Naive B cell (primary cell): ENCODE measurements at regions not wholly inside any gene's neighbourhood (a gene's known extent, or its start where the extent isn't known, plus 50 kb on each side); places are given as distances from the start of the nearest gene placed in this dataset.

Experiments used
- ATAC-seq, 2 donors: fragments of 150-1000 bp; cut with Tn5 transposase; 2 replicates each; pipeline ENCODE4 v1.10.0; 2021; ENCODE audit warnings: low read depth in 2 of 2, mild to moderate bottlenecking in 2 of 2, moderate library complexity in 2 of 2
- DNase-seq: peaks from one replicate; pipeline ENCODE4 v3.0.0; 2022
- H3K27ac Mint-ChIP-seq, 6 donors: one replicate each; pipeline ENCODE4 v1.8.0; 2020 to 2022; ENCODE audit warnings: mild to moderate bottlenecking in 6 of 6, mixed read lengths in 6 of 6, moderate library complexity in 5 of 6, inconsistent platforms in 2 of 6
- H3K27me3 Mint-ChIP-seq, 3 donors: one replicate each; pipeline ENCODE4 v1.8.0; 2021 to 2022; ENCODE audit warnings: mixed read lengths in 3 of 3, mild to moderate bottlenecking in 1 of 3
- H3K36me3 Mint-ChIP-seq, 2 donors: one replicate each; pipeline ENCODE4 v1.8.0; 2020 to 2022; ENCODE audit warnings: mixed read lengths in 2 of 2, inconsistent platforms in 1 of 2, mild to moderate bottlenecking in 1 of 2
- H3K4me1 Mint-ChIP-seq, 3 donors: one replicate each; pipeline ENCODE4 v1.8.0; 2020 to 2022; ENCODE audit warnings: mixed read lengths in 3 of 3, inconsistent platforms in 1 of 3, mild to moderate bottlenecking in 1 of 3, moderate library complexity in 1 of 3
- H3K4me3 Mint-ChIP-seq, 8 donors: one replicate each; pipeline ENCODE4 v1.8.0; 2020 to 2022; ENCODE audit warnings: mild to moderate bottlenecking in 8 of 8, mixed read lengths in 8 of 8, moderate library complexity in 8 of 8, inconsistent platforms in 2 of 8
- H3K9me3 Mint-ChIP-seq, 7 donors: one replicate each; pipeline ENCODE4 v1.8.0; 2020 to 2022; ENCODE audit warnings: mixed read lengths in 7 of 7, mild to moderate bottlenecking in 5 of 7, inconsistent platforms in 2 of 7, moderate library complexity in 1 of 7

DNA sequence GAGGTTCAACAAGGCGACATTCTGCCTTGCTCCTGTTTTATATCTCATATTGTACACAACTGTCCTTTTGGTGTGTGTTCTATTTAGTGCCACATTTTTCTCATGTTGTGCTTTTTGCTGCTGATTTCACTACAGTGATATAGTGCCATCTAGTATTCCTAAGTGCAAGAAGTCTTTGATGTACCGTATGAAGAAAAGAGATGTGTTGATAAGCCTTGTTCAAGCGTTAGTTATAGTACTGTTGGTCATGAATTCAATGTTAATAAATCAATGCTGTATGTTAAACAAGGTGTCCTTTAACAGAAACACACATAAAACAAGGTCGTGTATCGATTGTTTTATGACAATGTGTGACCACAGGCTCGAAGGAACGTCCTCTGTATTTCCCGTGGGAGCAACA, 939.4 kb downstream of the GATA3 start:
- DNase-seq: no peak

DNA sequence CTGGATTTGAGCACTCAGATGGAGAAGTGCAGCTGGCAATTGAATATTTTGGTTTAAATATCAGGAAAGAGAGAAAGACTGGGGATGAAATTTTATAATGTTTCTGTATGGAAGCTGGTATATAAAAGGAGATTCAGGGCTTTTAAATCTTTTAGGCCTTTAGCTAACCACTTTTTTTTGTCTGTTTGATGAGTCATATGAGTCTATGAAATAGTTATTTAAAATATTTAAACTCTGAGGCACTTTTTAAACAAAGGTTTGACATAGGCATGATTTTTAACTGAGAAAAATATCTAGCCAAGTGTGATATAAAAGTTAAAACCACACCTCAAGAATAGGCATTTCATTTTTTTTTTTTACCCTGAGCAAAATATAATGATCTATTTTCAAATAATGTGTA, 944.3 kb downstream of the GATA3 start:
- no peak for ATAC-seq
- H3K36me3 Mint-ChIP-seq: no peaks in the 10 kb centered on the region
- H3K9me3 Mint-ChIP-seq: peaks cover 0 to 2% (median 0%) of the 10 kb centered on the region in 7 donors
- H3K27ac Mint-ChIP-seq: no peak overlapping the region
- H3K4me1 Mint-ChIP-seq: no peaks in the 10 kb centered on the region
- peaks cover 0 to 12% (median 0%) of the 10 kb centered on the region in 3 donors for H3K27me3 Mint-ChIP-seq
- no peak overlapping the region for H3K4me3 Mint-ChIP-seq
- no peak for DNase-seq

More for the DNA sequence above, 939.4 kb downstream of the GATA3 start:
- no peaks in the 10 kb centered on the region for H3K4me1 Mint-ChIP-seq
- peaks cover 0 to 12% (median 0%) of the 10 kb centered on the region in 3 donors for H3K27me3 Mint-ChIP-seq
- no peaks in the 10 kb centered on the region for H3K36me3 Mint-ChIP-seq
- no peak for ATAC-seq
- H3K27ac Mint-ChIP-seq: no peak overlapping the region
- no peak overlapping the region for H3K4me3 Mint-ChIP-seq
- peaks cover 0 to 5% (median 0%) of the 10 kb centered on the region in 7 donors for H3K9me3 Mint-ChIP-seq

DNA sequence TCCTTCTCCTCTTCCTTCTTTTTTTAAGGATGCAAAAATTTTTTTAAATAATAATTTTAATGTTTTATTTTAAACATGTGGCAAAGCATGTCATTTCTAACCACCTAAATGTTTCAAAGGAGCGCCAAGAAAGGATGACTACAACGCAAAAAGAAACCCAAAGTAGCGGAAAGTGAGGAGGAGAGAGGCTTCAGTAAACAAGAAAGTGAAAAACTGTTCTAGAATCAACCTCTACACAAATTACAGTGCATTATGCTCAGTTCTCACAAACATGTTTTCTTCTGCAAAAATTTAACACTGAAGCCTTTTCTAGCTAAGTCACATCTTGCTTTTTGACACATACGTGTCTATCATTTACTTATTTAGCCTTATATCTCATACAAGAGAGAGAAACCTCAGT, 948.6 kb downstream of the GATA3 start:
- no peak for DNase-seq
- Mint-ChIP-seq H3K9me3 (no peaks in the 10 kb centered on the region), H3K36me3 (no peaks in the 10 kb centered on the region), H3K27me3 (peaks cover 0 to 2% (median 0%) of the 10 kb centered on the region in 3 donors), H3K4me1 (peaks cover 0 to 7% (median 5%) of the 10 kb centered on the region in 3 donors), H3K27ac (no peak overlapping the region), H3K4me3 (no peak overlapping the region)
- ATAC-seq: no peak

DNA sequence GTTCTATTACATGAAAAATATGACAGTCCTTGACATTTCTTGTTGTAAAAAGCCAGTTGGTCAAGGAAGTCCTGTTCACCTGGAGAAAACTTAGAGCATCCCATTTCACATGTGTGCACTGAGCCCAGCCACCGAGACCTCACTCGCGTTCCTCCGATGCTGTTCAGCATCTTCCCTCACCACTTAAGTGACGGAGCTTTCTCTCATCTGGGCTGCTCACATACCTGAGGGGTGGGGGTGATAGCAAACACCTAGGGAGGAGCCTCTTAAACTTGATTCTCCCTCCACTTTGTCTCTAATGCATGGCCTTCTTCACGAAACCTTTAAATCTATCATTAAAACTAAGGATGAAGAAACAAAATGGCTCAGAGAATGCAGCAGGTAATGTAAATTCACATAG, 950.2 kb downstream of the GATA3 start:
- no peak for DNase-seq
- H3K27ac Mint-ChIP-seq: no peak overlapping the region
- ATAC-seq: no peak

DNA sequence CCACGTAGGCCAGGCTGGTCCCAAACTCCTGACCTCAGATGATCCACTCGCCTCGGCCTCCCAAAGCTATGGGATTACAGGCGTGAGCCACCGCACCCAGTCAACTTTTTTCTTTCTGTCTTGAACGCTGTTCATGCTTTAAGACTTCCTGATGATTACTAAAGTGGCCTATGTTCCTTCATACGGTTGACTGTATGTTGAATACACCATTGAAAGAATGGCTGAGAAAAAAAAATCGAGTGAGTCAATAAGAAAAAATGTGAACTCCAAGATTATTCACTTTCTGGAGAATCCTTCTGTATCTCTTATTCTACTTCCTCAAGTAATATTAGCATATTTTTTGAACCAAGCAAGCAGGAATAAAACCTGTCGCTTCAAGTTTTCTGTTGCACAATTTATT, 955.0 kb downstream of the GATA3 start:
- no peaks in the 10 kb centered on the region for H3K27me3 Mint-ChIP-seq
- DNase-seq (no peak), ATAC-seq (no peak)
- H3K36me3 Mint-ChIP-seq: no peaks in the 10 kb centered on the region
- no peak overlapping the region for H3K27ac Mint-ChIP-seq
- no peaks in the 10 kb centered on the region for H3K9me3 Mint-ChIP-seq
- peaks cover 0 to 7% (median 5%) of the 10 kb centered on the region in 3 donors for H3K4me1 Mint-ChIP-seq
- H3K4me3 Mint-ChIP-seq: no peak overlapping the region

More for the DNA sequence above, 950.2 kb downstream of the GATA3 start:
- H3K36me3 Mint-ChIP-seq: no peaks in the 10 kb centered on the region
- H3K27me3 Mint-ChIP-seq: no peaks in the 10 kb centered on the region
- no peaks in the 10 kb centered on the region for H3K9me3 Mint-ChIP-seq
- peaks cover 0 to 7% (median 5%) of the 10 kb centered on the region in 3 donors for H3K4me1 Mint-ChIP-seq
- H3K4me3 Mint-ChIP-seq: no peak overlapping the region

DNA sequence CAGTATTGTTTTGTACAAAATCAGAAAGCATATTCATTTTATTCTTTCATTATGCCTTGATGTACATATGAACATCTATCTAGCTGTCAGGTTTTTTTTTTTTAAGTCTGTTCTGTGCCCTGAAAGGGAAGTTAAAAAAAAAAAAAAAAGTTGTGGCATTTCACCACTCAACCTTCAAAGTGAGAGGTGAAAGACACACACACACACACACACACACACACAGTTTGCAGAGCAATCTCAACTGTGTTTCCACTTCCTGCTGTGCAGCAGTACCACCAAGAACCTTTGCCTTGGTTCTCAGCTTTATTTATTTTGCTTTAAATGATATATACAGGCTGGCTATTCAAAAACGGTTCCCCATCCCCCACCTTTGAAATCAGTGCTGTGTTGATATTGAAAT, 955.6 kb downstream of the GATA3 start:
- ATAC-seq (no peak), DNase-seq (no peak)
- Mint-ChIP-seq H3K9me3 (no peaks in the 10 kb centered on the region), H3K27me3 (no peaks in the 10 kb centered on the region), H3K4me3 (no peak overlapping the region), H3K4me1 (peaks cover 0 to 3% (median 1%) of the 10 kb centered on the region in 3 donors), H3K27ac (no peak overlapping the region), H3K36me3 (no peaks in the 10 kb centered on the region)

DNA sequence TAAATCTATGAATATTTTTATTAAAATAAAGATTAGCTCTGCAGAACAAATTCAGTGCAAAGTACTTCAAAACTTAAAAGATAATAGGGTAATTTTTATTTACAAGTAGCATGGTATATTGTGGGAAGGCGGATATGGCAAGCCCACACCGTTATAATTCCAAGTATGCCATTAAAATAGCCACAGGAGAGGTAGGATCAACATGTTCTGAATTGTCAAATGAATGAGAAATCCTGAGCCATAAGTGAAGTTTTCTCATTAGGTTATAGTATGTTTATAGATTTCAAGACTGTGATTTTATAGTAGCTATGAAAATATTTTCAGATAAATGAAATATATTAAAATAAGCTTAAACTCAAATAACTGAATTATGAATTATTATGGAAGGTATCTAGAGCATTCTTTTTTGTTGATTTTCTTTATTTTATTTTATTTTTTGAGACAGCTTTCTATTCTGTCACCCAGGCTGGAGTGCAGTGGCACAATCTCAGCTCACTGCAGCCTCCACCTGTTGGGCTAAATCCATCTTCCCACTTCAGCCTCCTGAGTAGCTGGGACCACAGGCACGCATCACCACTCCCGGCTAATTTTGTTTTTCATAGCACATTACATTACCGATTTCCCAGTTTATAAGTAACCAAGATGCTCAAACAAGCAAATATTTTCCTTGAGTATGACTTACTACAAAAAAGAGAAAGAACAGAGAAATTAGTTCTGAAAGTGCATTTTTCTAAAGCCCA, 956.6 kb downstream of the GATA3 start:
- H3K4me1 Mint-ChIP-seq: no peaks in the 10 kb centered on the region
- DNase-seq: no peak
- H3K36me3 Mint-ChIP-seq: no peaks in the 10 kb centered on the region
- H3K4me3 Mint-ChIP-seq: no peak overlapping the region
- no peak overlapping the region for H3K27ac Mint-ChIP-seq
- no peaks in the 10 kb centered on the region for H3K9me3 Mint-ChIP-seq
- no peaks in the 10 kb centered on the region for H3K27me3 Mint-ChIP-seq
- no peak for ATAC-seq

DNA sequence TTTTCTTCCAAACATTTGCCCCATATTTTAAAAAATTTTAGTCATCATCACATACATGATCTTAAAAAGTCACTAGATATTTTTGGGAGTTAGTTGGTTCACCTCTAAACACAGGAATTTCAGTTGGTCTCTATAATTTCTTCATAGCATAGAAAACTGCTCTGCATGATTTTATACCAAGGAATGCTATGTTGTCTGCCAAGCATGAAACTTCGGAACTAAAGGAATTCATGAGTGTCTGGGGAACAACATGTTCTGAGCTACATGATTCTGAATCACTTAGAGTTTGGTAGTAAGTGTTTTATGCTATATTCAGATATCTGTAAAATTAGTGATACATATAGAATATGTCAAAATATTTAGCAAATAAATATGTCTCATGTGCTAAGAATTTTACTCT, 957.8 kb downstream of the GATA3 start:
- DNase-seq (no peak), ATAC-seq (no peak)
- Mint-ChIP-seq H3K36me3 (no peaks in the 10 kb centered on the region), H3K4me1 (no peaks in the 10 kb centered on the region), H3K27ac (no peak overlapping the region), H3K4me3 (no peak overlapping the region), H3K9me3 (peaks cover 0 to 3% (median 0%) of the 10 kb centered on the region in 7 donors), H3K27me3 (peaks cover 0 to 9% (median 0%) of the 10 kb centered on the region in 3 donors)

DNA sequence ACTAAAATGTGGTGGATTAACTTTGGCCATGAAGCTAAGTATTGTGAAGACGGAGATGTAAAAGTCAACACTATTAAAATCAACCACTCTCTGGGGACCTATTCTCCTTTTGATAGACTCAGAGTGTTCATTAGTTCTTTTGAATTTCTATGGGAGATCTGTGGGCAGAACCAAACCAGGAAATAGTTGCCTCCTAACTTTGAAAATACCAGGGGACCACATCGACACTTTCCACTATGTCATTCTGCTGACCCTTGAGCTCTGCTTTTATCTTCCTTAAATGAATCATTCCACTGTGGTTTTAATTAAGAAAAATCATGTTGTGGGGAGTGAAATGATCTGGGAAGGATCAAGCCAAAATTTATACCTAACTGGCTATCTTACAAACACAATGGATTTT, 960.5 kb downstream of the GATA3 start:
- Mint-ChIP-seq H3K4me1 (no peaks in the 10 kb centered on the region), H3K4me3 (no peak overlapping the region), H3K36me3 (no peaks in the 10 kb centered on the region), H3K9me3 (peaks cover 0 to 3% (median 0%) of the 10 kb centered on the region in 7 donors), H3K27ac (no peak overlapping the region), H3K27me3 (peaks cover 0 to 9% (median 0%) of the 10 kb centered on the region in 3 donors)
- DNase-seq (no peak), ATAC-seq (no peak)

DNA sequence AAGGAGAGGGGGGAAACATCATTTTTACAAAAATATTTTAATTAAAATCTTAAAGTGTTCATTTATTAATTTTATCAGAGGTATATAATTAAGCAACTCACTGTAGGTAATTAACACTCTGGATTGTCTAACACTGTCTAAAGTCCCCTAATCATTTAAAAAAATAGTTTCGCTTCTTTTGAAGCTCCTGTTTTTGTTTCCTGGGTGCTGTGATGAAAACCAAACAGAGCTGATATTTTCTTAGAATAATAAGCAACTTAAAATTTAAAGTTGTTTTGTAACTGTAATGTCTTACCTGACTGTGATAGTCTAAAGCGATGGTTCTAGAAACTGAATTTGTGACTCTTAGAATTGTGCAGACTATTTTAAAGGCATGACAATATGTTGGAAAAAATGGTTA, 961.0 kb downstream of the GATA3 start:
- H3K27ac Mint-ChIP-seq: no peak overlapping the region

DNA sequence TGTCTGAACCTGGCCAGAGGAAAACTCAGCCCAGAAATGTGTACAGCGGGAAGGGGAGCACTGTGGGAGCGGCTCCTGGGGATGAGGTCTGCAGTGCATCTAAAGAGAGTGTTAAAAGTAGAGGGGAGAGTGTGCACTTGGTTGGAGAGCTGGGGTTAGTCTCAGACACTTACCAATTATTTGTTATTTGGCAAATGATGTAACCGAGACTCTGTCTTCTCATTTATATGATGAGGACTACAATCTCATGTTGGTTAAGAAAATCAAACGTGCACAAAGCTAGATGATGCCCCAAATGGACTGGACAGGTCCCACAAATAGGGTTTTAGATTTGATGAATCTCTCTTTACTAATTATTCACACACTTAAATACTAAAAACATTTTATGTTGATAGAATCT, 962.4 kb downstream of the GATA3 start:
- DNase-seq (no peak), ATAC-seq (no peak)
- no peaks in the 10 kb centered on the region for H3K36me3 Mint-ChIP-seq
- H3K27me3 Mint-ChIP-seq: peaks cover 0 to 13% (median 0%) of the 10 kb centered on the region in 3 donors
- H3K4me3 Mint-ChIP-seq: no peak overlapping the region
- H3K4me1 Mint-ChIP-seq: no peaks in the 10 kb centered on the region
- H3K9me3 Mint-ChIP-seq: peaks cover 0 to 3% (median 0%) of the 10 kb centered on the region in 7 donors
- no peak overlapping the region for H3K27ac Mint-ChIP-seq

More for the DNA sequence above, 961.0 kb downstream of the GATA3 start:
- DNase-seq: no peak
- Mint-ChIP-seq H3K4me1 (no peaks in the 10 kb centered on the region), H3K36me3 (no peaks in the 10 kb centered on the region), H3K4me3 (no peak overlapping the region), H3K9me3 (peaks cover 0 to 3% (median 0%) of the 10 kb centered on the region in 7 donors), H3K27me3 (peaks cover 0 to 9% (median 0%) of the 10 kb centered on the region in 3 donors)
- no peak for ATAC-seq

DNA sequence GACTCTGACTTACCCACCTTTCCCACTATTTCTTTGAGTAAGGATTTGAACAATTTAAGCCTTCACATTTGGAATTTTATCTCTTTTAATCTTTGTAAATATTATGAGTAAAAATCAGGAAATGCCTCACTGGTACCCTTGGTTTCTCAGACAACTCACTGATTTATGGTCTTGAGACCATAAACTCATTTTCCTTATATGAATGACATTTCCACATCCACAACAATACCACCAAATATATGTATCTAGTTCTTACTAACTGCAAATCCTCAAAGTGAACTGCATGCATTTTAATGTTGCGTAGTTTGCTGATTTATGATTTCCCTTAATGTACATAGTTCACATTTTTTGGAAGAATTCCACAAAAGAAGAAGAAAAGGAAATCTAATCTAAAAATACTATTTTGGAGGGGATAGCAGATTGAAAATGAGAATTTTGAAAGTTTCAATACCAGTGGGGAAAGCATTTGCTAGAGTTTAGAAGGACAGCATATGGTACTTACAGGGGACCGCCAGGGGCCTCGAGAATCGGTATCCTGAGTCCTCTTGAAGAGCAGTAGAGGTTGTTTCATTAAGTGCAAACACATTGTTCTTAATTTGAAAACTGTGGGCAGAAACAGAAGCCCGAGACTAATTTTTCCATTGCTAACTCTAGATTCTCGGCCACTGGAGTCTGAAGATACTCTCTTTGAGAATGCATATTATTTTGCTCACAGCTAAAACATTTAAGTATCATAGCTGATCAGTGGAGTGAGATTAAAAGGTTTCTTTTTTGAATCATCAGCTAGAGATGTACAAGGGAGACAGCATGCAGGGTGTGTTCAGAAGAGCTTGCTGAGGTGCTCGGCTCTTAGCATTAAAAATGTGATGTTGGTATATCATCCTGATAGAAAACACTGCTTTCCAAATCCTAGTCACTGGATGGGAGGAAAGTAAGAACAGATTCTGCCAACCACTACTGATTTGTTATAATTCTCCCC, 964.0 kb downstream of the GATA3 start:
- Mint-ChIP-seq H3K27me3 (peaks cover 0 to 13% (median 0%) of the 10 kb centered on the region in 3 donors), H3K36me3 (no peaks in the 10 kb centered on the region), H3K9me3 (peaks cover 0 to 3% (median 0%) of the 10 kb centered on the region in 7 donors), H3K27ac (no peak overlapping the region), H3K4me1 (no peaks in the 10 kb centered on the region), H3K4me3 (no peak overlapping the region)
- DNase-seq (no peak), ATAC-seq (no peak)

DNA sequence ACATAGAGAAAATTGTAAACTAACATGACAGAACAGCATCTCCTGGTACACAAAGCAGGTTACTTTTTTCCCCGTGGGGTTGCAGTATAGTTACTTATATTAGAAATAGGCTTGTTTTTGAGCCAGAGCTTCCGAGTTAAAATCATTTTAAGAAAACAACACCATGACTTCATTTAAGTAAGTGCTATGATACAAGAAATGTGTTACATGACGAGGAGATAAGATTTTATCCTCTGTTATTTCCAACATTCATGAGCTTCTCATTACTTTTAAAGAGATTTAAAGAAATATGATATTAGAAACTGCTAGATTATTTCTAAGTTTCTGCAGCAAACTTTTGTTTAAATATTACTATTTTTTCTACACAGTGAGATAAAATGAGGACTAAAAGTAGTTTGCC, 968.7 kb downstream of the GATA3 start:
- Mint-ChIP-seq H3K27me3 (peaks cover 0 to 8% (median 0%) of the 10 kb centered on the region in 3 donors), H3K9me3 (no peaks in the 10 kb centered on the region), H3K4me3 (no peak overlapping the region), H3K4me1 (no peaks in the 10 kb centered on the region), H3K27ac (no peak overlapping the region), H3K36me3 (no peaks in the 10 kb centered on the region)
- DNase-seq (no peak), ATAC-seq (no peak)

DNA sequence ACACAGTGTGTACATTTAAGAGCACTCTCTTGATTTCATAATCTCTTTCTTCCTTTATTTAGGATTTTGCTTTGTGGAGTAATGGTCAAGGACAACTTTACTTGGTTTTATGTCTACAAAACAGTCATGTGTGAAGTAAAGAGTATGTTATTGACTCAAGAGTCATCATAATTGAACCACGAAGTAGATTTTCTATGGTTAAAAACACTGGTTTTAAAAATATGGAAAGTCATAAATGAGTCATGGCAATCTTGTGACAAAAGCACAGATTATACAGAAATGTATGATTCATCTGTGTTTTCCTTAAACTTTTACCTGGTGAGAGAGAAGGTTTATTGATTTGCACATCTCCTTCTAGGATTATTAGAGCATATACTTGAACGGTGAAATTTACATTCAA, 969.7 kb downstream of the GATA3 start:
- no peak overlapping the region for H3K27ac Mint-ChIP-seq
- no peak for DNase-seq
- H3K9me3 Mint-ChIP-seq: no peaks in the 10 kb centered on the region
- no peak for ATAC-seq
- H3K4me1 Mint-ChIP-seq: no peaks in the 10 kb centered on the region
- H3K27me3 Mint-ChIP-seq: peaks cover 0 to 8% (median 0%) of the 10 kb centered on the region in 3 donors
- no peak overlapping the region for H3K4me3 Mint-ChIP-seq
- H3K36me3 Mint-ChIP-seq: no peaks in the 10 kb centered on the region
